IMR-90 (cell line): ENCODE measurements at regions not wholly inside any gene's neighbourhood (a gene's known extent, or its start where the extent isn't known, plus 50 kb on each side); places are given as distances from the start of the nearest gene placed in this dataset.

Source experiments
- BHLHE40 ChIP-seq: fragments of 150-350 bp; IDR thresholded peaks from 2 replicates; pipeline ENCODE4 v1.6.1; 2016; ENCODE audit warnings: mild to moderate bottlenecking, low read depth, low read length
- CEBPB ChIP-seq: IDR thresholded peaks from 2 replicates; pipeline ENCODE4 v1.6.1; 2012; ENCODE audit warnings: low read depth, low read length, improper control_type of control experiment
- FOS ChIP-seq: fragments of 150-350 bp; IDR thresholded peaks from 2 replicates; pipeline ENCODE4 v1.6.1; 2016; ENCODE audit warnings: low read depth, low read length
- MAFK ChIP-seq: IDR thresholded peaks from 2 replicates; pipeline ENCODE4 v1.6.1; 2012; ENCODE audit warnings: low read depth, low read length, improper control_type of control experiment
- MXI1 ChIP-seq: IDR thresholded peaks from 2 replicates; pipeline ENCODE4 v1.6.1; 2012; ENCODE audit warnings: low read depth, mild to moderate bottlenecking, low read length, moderate library complexity, borderline replicate concordance
- NFE2L2 ChIP-seq: fragments of 150-350 bp; IDR thresholded peaks from 2 replicates; pipeline ENCODE4 v1.6.1; 2016; ENCODE audit warnings: low read depth, mild to moderate bottlenecking, low read length
- POLR2A ChIP-seq: IDR thresholded peaks from 2 replicates; pipeline ENCODE4 v1.6.1; 2012; ENCODE audit warnings: mild to moderate bottlenecking, low read depth, low read length
- RAD21 ChIP-seq: IDR thresholded peaks from 2 replicates; pipeline ENCODE4 v1.6.1; 2012; ENCODE audit warnings: low read length, improper control_type of control experiment
- RFX5 ChIP-seq: IDR thresholded peaks from 2 replicates; pipeline ENCODE4 v1.8.0; 2012; ENCODE audit warnings: low read depth, mild to moderate bottlenecking, low read length, moderate library complexity
- SMC3 ChIP-seq: fragments of 150-350 bp; IDR thresholded peaks from 2 replicates; pipeline ENCODE4 v1.6.1; 2016; ENCODE audit warnings: low read depth, mild to moderate bottlenecking, antibody characterized with exemption, low read length, moderate library complexity
- TF ChIP-seq, protein P1 (sequence below): conservative IDR thresholded peaks from 2 replicates; pipeline ENCODE4 v1.5.1; 2012; ENCODE audit warnings: mild to moderate bottlenecking, low read depth, low read length, improper control_type of control experiment
- TF ChIP-seq, protein P2 (sequence below): fragments of 150-350 bp; IDR thresholded peaks from 2 replicates; pipeline ENCODE4 v1.6.1; 2017; ENCODE audit warnings: mild to moderate bottlenecking, antibody characterized with exemption, low read length, low read depth

DNA sequence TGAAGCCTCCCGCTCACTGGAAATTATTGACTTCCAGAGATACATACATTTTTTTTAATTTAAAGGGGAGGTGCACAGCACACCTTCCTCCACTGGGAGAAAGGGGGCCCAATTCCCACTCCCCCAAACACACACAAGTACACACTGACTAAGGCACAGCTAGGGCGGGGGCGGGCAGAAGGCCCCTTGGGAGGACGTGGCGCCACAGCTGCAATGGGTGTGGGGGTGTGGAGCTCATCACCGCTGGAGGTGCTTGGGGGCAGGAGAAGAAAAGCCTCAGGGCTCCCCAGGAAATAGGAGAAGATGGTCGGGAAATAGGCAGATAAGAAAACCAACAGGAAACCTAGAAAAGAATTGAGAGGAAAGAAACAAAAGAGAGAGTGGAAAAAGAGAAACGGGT, 127.3 kb upstream of the FAM98A start:
- no peak for TF ChIP-seq POLR2A
- TF ChIP-seq, protein P1, sequence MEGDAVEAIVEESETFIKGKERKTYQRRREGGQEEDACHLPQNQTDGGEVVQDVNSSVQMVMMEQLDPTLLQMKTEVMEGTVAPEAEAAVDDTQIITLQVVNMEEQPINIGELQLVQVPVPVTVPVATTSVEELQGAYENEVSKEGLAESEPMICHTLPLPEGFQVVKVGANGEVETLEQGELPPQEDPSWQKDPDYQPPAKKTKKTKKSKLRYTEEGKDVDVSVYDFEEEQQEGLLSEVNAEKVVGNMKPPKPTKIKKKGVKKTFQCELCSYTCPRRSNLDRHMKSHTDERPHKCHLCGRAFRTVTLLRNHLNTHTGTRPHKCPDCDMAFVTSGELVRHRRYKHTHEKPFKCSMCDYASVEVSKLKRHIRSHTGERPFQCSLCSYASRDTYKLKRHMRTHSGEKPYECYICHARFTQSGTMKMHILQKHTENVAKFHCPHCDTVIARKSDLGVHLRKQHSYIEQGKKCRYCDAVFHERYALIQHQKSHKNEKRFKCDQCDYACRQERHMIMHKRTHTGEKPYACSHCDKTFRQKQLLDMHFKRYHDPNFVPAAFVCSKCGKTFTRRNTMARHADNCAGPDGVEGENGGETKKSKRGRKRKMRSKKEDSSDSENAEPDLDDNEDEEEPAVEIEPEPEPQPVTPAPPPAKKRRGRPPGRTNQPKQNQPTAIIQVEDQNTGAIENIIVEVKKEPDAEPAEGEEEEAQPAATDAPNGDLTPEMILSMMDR, result no peak
- no peak for TF ChIP-seq NFE2L2
- TF ChIP-seq, protein P2, sequence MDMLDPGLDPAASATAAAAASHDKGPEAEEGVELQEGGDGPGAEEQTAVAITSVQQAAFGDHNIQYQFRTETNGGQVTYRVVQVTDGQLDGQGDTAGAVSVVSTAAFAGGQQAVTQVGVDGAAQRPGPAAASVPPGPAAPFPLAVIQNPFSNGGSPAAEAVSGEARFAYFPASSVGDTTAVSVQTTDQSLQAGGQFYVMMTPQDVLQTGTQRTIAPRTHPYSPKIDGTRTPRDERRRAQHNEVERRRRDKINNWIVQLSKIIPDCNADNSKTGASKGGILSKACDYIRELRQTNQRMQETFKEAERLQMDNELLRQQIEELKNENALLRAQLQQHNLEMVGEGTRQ, result no peak
- no peak for TF ChIP-seq SMC3
- no peak for TF ChIP-seq MXI1
- no peak for TF ChIP-seq RAD21
- TF ChIP-seq RFX5, result no peak
- no peak for TF ChIP-seq CEBPB
- TF ChIP-seq FOS, result no peak
- no peak for TF ChIP-seq MAFK
- no peak for TF ChIP-seq BHLHE40
